T47D (cell line): ENCODE measurements at regions not wholly inside any gene's neighbourhood (a gene's known extent, or its start where the extent isn't known, plus 50 kb on each side); places are given as distances from the start of the nearest gene placed in this dataset.

Experiments
- DNase-seq, 2 experiments: peaks; one replicate each; pipeline versions ENCODE4 v3.0.0 to v3.0.0-alpha.2; 2011 to 2012; ENCODE audit warnings: low read depth in 1 of 2, low spot score in 1 of 2
- JUND ChIP-seq: IDR thresholded peaks from 2 replicates; pipeline ENCODE4 v1.6.1; 2012; ENCODE audit warnings: low read depth
- in situ Hi-C: cut with HindIII; loops from 2 replicates; pipeline ENCODE4 v1.10.0; 2016; ENCODE audit warnings: low sequenced_read_pairs, low pct_unique_long_range_greater_than_20kb

DNA sequence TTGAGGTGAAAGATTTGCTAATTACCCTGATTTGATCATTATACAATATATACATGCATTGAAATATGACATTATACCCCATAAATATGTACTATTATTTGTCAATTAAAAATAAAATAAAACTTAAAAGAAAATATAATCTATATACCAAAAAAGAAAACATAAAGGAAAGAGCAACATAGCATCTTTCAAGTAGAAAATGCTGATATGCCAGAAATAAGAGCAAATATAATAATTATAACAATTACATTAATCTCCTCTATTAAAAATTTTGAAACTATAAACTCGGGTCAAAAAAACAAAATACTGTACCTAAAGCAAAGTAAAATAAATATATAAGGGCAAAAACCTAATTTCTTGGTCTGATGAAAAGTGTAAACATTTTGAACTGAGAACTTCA lies 209.3 kb upstream of the PDE1C start:
- in situ Hi-C loops, result no loop called here
- TF ChIP-seq JUND, result no peak
- DNase-seq, result no peak

DNA sequence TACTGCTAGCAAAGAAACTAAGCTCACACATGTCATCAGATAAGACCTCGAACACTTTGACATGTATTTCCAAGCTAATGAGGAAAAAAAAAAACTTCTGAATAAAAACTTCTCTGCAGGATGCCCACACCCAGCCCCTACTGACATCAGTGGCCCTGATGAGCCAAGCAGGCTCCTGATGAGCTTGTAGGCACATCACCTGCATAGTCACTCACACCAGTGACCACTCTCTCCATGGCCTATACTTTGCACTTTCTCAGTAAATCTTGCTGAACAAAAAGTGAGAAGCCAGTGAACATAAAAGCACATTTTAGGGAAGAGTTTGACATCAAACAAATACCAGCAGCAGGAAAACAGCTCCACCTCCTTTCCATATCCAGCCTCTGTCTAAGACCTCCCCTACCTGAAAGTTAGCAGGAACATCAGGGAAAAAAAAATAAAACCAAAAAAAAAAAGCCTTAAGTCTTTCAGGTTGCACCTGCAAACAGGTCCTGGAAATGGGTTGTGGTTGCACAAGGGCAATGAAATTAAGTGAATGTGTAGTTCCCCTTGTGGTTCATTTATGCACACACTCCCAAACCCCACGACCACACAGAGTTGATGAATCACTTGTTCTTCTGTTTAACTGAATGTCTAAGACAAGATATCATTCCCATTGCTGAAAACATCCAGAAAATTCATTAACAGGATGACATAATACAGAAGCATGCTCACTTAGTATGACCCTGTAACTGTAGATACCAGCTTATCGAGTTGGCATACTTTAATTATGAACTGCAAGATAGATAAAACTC lies 205.2 kb upstream of the PDE1C start:
- in situ Hi-C loops, result no loop called here
- TF ChIP-seq JUND, result no peak
- DNase-seq, result no peak

DNA sequence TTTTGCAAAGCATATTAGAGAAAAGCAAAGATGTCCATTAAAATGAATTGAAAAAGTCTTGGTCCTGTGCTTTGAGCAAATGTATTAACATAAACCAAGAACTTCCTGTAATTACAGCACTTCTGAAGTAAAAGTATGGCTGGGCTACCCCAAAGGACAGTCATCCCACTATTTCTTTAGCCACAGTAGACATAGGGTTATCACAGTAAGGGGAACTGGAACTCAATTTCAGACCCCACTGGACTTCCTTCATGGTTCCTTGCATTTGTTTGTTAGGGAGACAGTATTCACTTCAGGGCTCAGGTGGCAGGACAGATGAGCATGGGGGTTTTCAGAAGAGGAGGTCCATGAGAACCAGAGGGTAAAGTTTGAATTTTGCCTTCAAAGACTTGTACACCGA lies 203.1 kb upstream of the PDE1C start:
- no peak for TF ChIP-seq JUND
- in situ Hi-C loops, result no loop called here
- no peak for DNase-seq

DNA sequence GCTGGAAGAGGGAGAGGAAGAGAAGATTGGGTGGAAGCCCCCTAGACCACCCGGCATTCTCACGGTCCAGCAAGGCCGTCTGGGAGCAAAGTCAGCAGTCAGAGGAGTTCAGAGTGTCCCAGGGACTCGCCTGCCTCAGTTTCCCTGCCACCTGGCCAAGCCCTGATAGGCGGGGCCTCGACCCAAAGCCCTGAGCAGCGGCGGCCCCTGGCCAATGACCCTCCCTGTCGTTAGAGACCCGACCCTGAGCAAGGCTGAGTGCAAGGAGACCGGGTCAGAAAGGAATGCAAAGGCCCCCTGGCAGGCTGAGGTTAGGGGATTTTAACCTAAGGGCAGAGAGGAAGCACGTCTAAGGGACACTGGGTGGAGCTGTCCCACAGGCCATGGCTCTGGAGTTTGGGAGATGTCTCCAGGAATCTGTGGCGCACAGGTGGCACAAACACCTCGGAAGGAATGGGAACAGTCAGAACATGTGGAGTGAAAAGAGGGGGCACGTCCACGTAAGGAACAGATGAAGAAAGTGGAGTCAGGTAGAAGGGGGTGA lies 196.8 kb upstream of the PDE1C start:
- TF ChIP-seq JUND, result no peak
- in situ Hi-C loops, result no loop called here
- DNase-seq, result peak; percentile 18 to 66

DNA sequence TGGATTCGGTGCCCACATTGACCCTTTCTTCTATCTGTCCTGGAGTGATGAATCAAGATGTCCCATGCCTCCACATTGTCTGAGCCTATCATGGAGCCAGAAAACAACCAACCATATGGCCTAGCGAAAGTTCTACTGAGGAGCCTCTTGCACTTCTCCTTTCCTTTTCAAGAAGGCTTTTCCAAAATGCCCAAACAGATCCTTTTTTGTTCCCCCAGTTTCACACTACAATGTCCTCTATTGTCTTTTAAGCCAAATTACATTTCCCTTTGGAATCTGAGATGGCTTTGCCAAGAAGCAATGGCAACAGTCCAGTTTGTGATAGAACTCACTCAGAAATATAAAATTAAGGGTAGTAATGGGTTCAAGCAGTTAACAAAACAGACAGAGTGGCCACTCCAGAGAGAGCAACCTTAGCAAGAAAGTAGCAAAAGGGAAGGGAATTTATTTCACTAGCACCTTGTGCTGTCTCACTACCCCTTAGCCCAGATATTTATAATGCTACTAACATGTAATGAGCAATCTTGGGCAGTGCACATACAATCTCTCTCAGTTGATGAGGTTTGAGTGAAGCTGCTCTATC lies 194.6 kb upstream of the PDE1C start:
- no peak for DNase-seq
- TF ChIP-seq JUND, result no peak
- in situ Hi-C loops, result no loop called here

DNA sequence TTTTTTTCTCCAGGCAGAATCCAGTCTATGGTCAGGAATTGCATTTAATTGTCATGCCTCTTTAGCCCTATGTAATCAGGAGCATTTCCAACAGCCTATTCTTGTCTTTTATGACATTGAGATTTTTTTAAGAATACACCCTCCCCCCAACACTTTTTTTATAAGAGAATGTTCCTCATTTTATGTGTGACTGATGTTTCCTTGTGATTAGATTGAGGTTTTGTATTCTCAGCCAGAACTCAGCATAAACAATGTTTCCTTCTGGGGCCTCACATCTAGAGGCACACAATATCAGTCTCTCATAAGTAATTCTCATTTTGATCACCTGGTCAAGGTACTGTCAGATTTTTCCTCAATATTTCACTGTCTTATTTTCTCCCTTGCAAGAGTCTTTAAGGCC lies 193.4 kb upstream of the PDE1C start:
- in situ Hi-C loops, result no loop called here
- no peak for DNase-seq
- TF ChIP-seq JUND, result no peak

DNA sequence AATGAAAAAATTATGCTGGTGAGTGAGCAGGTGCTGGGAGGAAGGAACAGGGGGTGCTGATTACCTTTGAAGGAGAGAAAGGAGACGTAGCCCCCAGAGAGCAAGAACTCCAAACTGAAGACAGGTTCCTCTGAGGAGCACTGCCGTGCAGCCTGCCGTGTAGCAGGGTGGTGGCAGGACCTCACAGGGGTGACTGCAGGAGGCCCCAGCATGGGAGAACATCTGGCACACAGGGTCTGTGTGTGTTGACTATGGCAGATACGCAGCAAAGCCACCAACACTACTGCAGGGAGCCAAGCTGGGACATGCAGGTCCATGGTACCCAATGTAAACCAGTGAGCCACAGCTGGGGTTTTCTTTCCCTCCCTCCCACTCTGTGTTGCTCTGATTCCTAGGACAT lies 192.1 kb upstream of the PDE1C start:
- in situ Hi-C loops, result no loop called here
- no peak for TF ChIP-seq JUND
- no peak for DNase-seq

DNA sequence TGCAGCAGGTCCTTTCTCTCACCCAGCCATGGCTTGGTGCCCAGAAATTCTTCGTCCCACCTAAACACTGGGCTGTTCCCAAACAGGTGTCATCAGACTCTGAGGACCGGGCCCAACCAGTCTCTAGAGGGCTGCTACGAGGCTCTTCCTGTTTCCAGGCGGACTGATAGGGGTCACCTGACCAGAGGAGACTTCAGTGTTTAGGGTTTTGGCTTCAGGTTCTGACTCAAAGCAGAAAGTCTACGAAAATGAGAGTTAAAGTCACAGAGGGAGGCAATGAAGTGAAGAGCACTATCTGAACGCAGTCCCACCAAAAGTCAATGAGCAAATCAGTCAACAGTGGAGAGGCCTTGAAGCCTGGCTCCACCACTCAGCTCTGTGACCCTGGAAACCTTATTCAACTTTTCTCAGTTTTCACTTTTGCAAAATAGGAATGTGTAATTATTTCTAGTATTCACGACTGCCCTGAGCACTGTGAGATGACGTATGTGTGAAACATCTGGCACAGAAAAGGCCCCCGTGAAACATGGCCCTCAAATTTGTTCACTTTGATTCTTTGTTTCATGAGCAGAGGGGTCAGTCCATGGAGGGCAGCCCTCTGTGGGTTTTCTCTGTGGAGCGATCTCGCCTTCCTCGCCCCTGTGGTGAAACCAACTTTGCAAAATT lies 189.9 kb upstream of the PDE1C start:
- TF ChIP-seq JUND, result no peak
- in situ Hi-C loops, result no loop called here
- no peak for DNase-seq

DNA sequence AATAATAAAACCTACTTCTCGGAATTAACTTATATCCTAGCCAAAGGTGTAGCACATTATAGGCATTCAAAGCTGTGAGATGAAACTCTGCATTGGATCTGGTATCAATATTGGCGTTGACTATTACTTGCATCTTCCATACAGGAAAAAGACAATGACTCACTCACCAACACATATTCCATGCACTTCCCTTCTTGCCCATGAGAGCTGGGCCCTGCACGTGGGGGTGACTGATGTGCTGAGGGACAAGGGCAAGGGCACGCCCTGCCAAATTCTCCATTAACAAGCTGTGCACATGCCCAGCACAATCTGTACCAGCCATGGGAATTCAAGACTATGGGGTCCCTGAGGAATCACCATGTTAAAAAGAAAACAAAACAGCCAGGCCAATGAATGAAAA lies 188.1 kb upstream of the PDE1C start:
- in situ Hi-C loops, result no loop called here
- TF ChIP-seq JUND, result no peak
- no peak for DNase-seq

DNA sequence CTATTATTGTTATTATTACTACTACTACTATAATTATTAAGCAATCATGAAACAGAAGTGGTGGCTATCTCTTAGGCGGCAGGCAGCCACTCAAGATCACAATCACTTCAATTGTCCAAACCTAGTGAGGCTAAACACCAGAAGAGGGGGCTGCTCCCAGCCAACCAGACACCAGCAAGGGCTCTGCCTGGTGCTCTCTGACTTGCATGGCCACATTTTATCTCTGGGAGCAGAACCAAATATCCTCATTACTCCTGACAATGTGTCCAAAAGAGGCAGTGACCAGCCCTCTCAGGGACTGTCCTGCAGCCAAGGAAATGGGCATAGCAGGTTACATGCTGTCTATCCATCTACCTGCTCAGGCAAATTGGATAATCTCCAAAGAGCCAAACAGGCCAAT lies 187.4 kb upstream of the PDE1C start:
- no peak for DNase-seq
- in situ Hi-C loops, result no loop called here
- TF ChIP-seq JUND, result no peak

DNA sequence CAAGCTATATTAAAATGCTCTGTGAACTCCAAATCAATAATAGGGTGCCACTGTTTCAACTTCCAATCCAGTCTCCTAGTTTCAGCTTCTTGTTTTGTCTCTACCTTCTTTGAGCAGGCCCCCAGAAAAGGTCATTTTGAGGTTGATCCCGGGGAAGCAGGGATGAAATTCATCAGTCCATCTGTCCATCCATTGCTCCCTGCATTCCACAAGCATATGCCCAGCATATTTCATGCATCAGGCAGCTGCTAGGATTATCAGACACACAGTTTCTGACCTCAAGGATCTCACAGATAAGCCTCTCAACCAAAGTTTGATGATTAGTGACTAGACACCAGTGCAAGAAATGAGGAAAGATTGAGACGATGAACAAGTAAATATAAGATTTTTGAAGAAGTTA lies 186.6 kb upstream of the PDE1C start:
- in situ Hi-C loops, result no loop called here
- no peak for TF ChIP-seq JUND
- no peak for DNase-seq

DNA sequence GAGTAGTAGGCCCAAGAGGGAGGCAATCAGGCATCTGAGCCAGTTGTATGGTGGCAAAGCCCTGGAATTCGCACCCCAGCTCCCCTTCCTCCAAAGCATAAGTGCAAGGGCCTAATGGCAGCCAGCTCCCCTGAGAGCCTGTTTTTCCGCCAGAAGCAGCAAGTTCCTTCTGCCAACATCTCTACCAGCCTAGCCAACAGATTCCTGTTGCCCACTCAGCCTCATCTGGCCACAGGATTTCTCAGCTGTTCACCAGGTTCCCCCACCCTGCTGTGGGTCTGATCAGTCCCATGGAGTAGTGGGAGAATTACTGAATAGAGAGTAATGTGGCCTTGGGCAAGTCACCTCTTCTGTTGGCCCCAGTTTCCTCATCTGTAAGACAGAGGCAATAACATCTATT lies 186.2 kb upstream of the PDE1C start:
- in situ Hi-C loops, result no loop called here
- TF ChIP-seq JUND, result no peak
- DNase-seq, result no peak

DNA sequence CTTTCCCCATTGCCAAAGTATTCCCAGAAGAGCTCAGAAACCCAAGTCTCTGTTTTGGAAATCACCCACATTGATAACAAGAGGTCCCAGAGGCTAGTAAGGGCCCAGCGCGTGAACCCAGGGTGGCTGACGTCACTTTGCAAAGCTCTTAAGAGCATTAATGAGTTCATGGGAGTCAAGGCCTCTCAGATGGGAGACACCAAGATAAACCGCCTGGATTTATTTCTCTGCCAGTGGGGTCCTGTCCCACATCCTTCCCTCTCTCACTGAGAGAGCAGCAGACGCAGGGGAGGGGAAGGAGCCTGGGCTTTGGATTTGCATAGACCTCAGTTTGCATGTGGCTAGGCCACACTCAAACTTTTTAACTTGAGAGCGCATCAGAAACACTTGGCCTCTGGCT lies 184.8 kb upstream of the PDE1C start:
- TF ChIP-seq JUND, result no peak
- in situ Hi-C loops, result no loop called here
- no peak for DNase-seq

DNA sequence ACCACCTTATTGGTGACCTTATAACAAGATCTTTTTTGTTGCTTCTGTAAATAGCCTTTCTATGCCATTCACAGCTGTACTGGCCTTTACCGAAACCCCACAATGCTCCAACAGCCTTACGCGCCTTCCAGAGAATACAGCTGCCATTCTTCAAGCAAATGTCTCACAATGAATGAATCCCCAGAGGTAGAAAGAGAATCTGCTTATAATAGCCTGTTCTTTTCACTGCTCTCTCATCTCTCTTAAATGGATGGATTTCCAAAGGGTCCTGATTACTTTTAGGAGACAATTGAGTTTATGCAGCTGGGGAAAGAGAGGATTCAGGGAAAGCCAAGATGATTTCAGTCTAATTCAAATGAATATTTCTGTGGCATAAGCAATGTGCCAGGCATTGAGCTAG lies 183.1 kb upstream of the PDE1C start:
- in situ Hi-C loops, result no loop called here
- no peak for DNase-seq
- no peak for TF ChIP-seq JUND
